ENCODE measurements at regions not wholly inside any gene's neighbourhood (a gene's known extent, or its start where the extent isn't known, plus 50 kb on each side); places are given as distances from the start of the nearest gene placed in this dataset.

DNA sequence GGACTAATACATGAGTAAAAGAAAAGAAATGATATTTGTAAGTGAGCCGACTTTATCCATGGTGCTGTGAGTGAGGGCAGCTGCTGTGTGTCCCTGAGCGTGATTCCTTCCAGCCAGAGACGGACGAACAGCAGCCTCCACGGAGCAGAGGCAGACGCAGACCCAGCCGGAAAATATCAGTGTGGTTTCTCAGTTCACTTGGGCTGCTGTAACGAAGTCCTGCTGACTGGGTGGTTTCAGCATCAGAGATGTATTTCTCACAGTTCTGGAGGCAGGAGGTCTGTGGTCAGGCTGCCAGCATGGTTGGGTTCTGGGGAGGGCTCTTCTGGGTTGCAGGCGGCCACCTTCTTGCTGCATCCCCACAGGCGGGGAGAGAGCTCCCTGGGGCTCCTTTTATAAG is 375.6 kb downstream of the GLRX3 start:
- no peak overlapping the region for H3K4me2 ChIP-seq (ENCODE audit: control insufficient read depth, extremely low read depth, insufficient read depth, low read depth, low read length)
- H2AFZ ChIP-seq (ENCODE audit: control insufficient read depth, low read length) = no peak overlapping the region
- peaks cover 11% of the 10 kb centered on the region for H3K9me3 ChIP-seq (ENCODE audit: control insufficient read depth, low read depth, low read length)
- TF ChIP-seq, protein P1, sequence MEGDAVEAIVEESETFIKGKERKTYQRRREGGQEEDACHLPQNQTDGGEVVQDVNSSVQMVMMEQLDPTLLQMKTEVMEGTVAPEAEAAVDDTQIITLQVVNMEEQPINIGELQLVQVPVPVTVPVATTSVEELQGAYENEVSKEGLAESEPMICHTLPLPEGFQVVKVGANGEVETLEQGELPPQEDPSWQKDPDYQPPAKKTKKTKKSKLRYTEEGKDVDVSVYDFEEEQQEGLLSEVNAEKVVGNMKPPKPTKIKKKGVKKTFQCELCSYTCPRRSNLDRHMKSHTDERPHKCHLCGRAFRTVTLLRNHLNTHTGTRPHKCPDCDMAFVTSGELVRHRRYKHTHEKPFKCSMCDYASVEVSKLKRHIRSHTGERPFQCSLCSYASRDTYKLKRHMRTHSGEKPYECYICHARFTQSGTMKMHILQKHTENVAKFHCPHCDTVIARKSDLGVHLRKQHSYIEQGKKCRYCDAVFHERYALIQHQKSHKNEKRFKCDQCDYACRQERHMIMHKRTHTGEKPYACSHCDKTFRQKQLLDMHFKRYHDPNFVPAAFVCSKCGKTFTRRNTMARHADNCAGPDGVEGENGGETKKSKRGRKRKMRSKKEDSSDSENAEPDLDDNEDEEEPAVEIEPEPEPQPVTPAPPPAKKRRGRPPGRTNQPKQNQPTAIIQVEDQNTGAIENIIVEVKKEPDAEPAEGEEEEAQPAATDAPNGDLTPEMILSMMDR (optimal IDR thresholded peaks at IDR 0.05 in 1 of 3, IDR thresholded peaks at IDR 0.05 in 1 of 3, conservative IDR thresholded peaks at IDR 0.05 in 1 of 3; ENCODE audit: extremely low read depth in 1 of 3, insufficient read depth in 2 of 3, low read length in 3 of 3) = no peak
- no peak for TF ChIP-seq EZH2 (IDR thresholded peaks at IDR 0.05; ENCODE audit: low read length)
- H3K27ac ChIP-seq (ENCODE audit: control insufficient read depth, insufficient read depth, low read length) = no peak overlapping the region
- no peaks in the 10 kb centered on the region for H3K36me3 ChIP-seq (ENCODE audit: control insufficient read depth in 2 of 2, extremely low read depth in 1 of 2, insufficient read depth in 2 of 2, low read length in 2 of 2)
- DNase-seq (ENCODE audit: low read depth, low spot score) (no peak), FAIRE-seq (no peak)
- no peak overlapping the region for H3K4me3 ChIP-seq (ENCODE audit: control insufficient read depth in 2 of 3, extremely low read depth in 1 of 3, insufficient read depth in 2 of 3, low read depth in 1 of 3, low read length in 3 of 3)
- no peaks in the 10 kb centered on the region for H4K20me1 ChIP-seq (ENCODE audit: control insufficient read depth, extremely low read depth, insufficient read depth, low read length)
- no peaks in the 10 kb centered on the region for H3K9me1 ChIP-seq (ENCODE audit: control insufficient read depth, extremely low read depth, insufficient read depth, low read length)
- no peak overlapping the region for H3K9ac ChIP-seq (ENCODE audit: control insufficient read depth, extremely low read depth, insufficient read depth, low read length)
- no peaks in the 10 kb centered on the region for H3K27me3 ChIP-seq (ENCODE audit: control insufficient read depth, extremely low read depth, insufficient read depth, low read length)
- dilution Hi-C loops (cut with MboI; ENCODE audit: extremely low pct_ligation_motif_present, low sequenced_read_pairs) = no loop called here
- H3K4me1 ChIP-seq (ENCODE audit: control insufficient read depth, extremely low read depth, insufficient read depth, low read length) = no peaks in the 10 kb centered on the region
- H3K79me2 ChIP-seq (ENCODE audit: control insufficient read depth, insufficient read depth, low read length) = no peaks in the 10 kb centered on the region

DNA sequence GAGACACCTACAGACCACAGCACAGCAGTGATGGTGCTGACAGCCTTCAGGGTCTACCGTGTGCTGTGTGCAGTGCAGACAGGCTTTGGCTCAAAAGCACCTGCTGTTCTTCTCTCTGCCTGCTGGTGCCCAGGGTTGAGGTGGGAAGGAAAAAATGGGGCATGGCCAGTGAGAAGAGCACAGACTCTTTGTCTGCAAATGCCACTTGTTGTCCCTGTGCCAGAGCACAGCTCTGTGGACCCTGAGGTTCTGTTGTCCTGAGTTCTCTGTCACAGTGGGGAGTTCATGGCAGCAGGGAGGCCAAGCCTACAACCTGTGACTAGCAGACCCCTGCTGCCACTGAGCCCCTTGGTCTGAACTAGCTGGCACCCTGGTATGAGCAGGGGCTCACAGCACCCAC is 376.7 kb downstream of the GLRX3 start:
- Histone ChIP-seq H3K4me3 (ENCODE audit: control insufficient read depth in 2 of 3, extremely low read depth in 1 of 3, insufficient read depth in 2 of 3, low read depth in 1 of 3, low read length in 3 of 3) (no peak overlapping the region), H3K79me2 (ENCODE audit: control insufficient read depth, insufficient read depth, low read length) (no peaks in the 10 kb centered on the region), H3K27me3 (ENCODE audit: control insufficient read depth, extremely low read depth, insufficient read depth, low read length) (no peaks in the 10 kb centered on the region), H3K9me3 (ENCODE audit: control insufficient read depth, low read depth, low read length) (peaks cover 11% of the 10 kb centered on the region), H3K4me1 (ENCODE audit: control insufficient read depth, extremely low read depth, insufficient read depth, low read length) (no peaks in the 10 kb centered on the region), H3K36me3 (ENCODE audit: control insufficient read depth in 2 of 2, extremely low read depth in 1 of 2, insufficient read depth in 2 of 2, low read length in 2 of 2) (no peaks in the 10 kb centered on the region), H3K9ac (ENCODE audit: control insufficient read depth, extremely low read depth, insufficient read depth, low read length) (no peak overlapping the region), H3K27ac (ENCODE audit: control insufficient read depth, insufficient read depth, low read length) (no peak overlapping the region), H4K20me1 (ENCODE audit: control insufficient read depth, extremely low read depth, insufficient read depth, low read length) (no peaks in the 10 kb centered on the region), H3K4me2 (ENCODE audit: control insufficient read depth, extremely low read depth, insufficient read depth, low read depth, low read length) (no peak overlapping the region), H2AFZ (ENCODE audit: control insufficient read depth, low read length) (no peak overlapping the region), H3K9me1 (ENCODE audit: control insufficient read depth, extremely low read depth, insufficient read depth, low read length) (no peaks in the 10 kb centered on the region)
- dilution Hi-C loops (cut with MboI; ENCODE audit: extremely low pct_ligation_motif_present, low sequenced_read_pairs) = no loop called here
- FAIRE-seq (no peak), DNase-seq (ENCODE audit: low read depth, low spot score) (no peak)
- TF ChIP-seq, protein P1 (optimal IDR thresholded peaks at IDR 0.05 in 1 of 3, IDR thresholded peaks at IDR 0.05 in 1 of 3, conservative IDR thresholded peaks at IDR 0.05 in 1 of 3; ENCODE audit: extremely low read depth in 1 of 3, insufficient read depth in 2 of 3, low read length in 3 of 3) = no peak
- TF ChIP-seq EZH2 (IDR thresholded peaks at IDR 0.05; ENCODE audit: low read length) = no peak
